ENCODE measurements at regions not wholly inside any gene's neighbourhood (a gene's known extent, or its start where the extent isn't known, plus 50 kb on each side); places are given as distances from the start of the nearest gene placed in this dataset.

- ChIA-PET POLR2A (no interaction called here), CTCF (interaction anchor here (0.9 kb wide), 1 partner anchor 180 kb away, joined by 3 read pairs; no protein-coding TSS in a partner anchor)
- no peak overlapping the region for H3K4me3 ChIP-seq (ENCODE audit: low read depth, low read length)
- no peaks in the 10 kb centered on the region for H3K4me1 ChIP-seq (ENCODE audit: control insufficient read depth, insufficient read depth, low read length)
- H3K27ac ChIP-seq (ENCODE audit: extremely low read depth, low read depth, low read length), result no peak overlapping the region
- H3K36me3 ChIP-seq (ENCODE audit: control insufficient read depth in 2 of 2, insufficient read depth in 1 of 2, low read length in 2 of 2), result no peaks in the 10 kb centered on the region
- no peaks in the 10 kb centered on the region for H3K9me3 ChIP-seq (ENCODE audit: control insufficient read depth, insufficient read depth, low read depth, low read length)
- TF ChIP-seq ZNF521 (tag by site-specific recombination; IDR thresholded peaks at IDR 0.05), result no peak
These were observed 77.2 kb downstream of the NEUROD6 start for GRCh38 chr7:31263338-31263737.

GRCh38 chr7:31261341-31261740 is 79.2 kb downstream of the NEUROD6 start:
- ChIA-PET CTCF (no interaction called here), POLR2A (no interaction called here)
- H3K36me3 ChIP-seq (ENCODE audit: control insufficient read depth in 2 of 2, insufficient read depth in 1 of 2, low read length in 2 of 2), result no peaks in the 10 kb centered on the region
- H3K27ac ChIP-seq (ENCODE audit: extremely low read depth, low read depth, low read length), result no peak overlapping the region
- no peak overlapping the region for H3K4me3 ChIP-seq (ENCODE audit: low read depth, low read length)
- H3K4me1 ChIP-seq (ENCODE audit: control insufficient read depth, insufficient read depth, low read length), result no peaks in the 10 kb centered on the region
- TF ChIP-seq ZNF37A (tag by site-specific recombination; IDR thresholded peaks at IDR 0.05), result no peak
- TF ChIP-seq ZBTB48 (tag by site-specific recombination; IDR thresholded peaks at IDR 0.05), result no peak
- TF ChIP-seq ZNF558 (tag by site-specific recombination; IDR thresholded peaks at IDR 0.05), result no peak
- peak; percentile 21; the same call in 1 of the 2 replicates for TF ChIP-seq ZBTB17 (tag by site-specific recombination; IDR thresholded peaks at IDR 0.05)
- TF ChIP-seq, protein P1, sequence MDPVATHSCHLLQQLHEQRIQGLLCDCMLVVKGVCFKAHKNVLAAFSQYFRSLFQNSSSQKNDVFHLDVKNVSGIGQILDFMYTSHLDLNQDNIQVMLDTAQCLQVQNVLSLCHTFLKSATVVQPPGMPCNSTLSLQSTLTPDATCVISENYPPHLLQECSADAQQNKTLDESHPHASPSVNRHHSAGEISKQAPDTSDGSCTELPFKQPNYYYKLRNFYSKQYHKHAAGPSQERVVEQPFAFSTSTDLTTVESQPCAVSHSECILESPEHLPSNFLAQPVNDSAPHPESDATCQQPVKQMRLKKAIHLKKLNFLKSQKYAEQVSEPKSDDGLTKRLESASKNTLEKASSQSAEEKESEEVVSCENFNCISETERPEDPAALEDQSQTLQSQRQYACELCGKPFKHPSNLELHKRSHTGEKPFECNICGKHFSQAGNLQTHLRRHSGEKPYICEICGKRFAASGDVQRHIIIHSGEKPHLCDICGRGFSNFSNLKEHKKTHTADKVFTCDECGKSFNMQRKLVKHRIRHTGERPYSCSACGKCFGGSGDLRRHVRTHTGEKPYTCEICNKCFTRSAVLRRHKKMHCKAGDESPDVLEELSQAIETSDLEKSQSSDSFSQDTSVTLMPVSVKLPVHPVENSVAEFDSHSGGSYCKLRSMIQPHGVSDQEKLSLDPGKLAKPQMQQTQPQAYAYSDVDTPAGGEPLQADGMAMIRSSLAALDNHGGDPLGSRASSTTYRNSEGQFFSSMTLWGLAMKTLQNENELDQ (tag by site-specific recombination; IDR thresholded peaks at IDR 0.05; ENCODE audit: low read depth), result no peak
- H3K9me3 ChIP-seq (ENCODE audit: control insufficient read depth, insufficient read depth, low read depth, low read length), result no peaks in the 10 kb centered on the region

DNA sequence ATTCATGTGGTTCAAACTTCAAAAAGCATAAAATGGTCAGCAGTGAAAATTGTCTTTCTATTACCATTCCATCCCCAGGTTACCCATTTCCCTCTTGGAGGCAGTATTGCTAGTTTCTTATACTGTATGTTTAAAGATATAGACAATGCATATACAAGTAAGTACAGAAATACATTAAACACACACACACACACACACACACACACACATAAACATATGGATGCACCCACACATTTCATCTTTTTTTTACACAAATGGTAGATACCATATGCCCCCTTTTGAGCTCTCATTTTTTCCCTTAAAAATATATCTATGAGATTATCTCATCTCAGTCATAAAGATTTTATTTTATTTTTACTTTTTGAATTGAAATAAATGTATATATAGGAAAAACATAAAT is 79.7 kb downstream of the NEUROD6 start:
- CTCF ChIA-PET, result no interaction called here
- POLR2A ChIA-PET, result no interaction called here

More for the DNA sequence above, 79.7 kb downstream of the NEUROD6 start:
- Histone ChIP-seq H3K36me3 (ENCODE audit: control insufficient read depth in 2 of 2, insufficient read depth in 1 of 2, low read length in 2 of 2) (no peaks in the 10 kb centered on the region), H3K4me3 (ENCODE audit: low read depth, low read length) (no peak overlapping the region), H3K4me1 (ENCODE audit: control insufficient read depth, insufficient read depth, low read length) (no peaks in the 10 kb centered on the region), H3K9me3 (ENCODE audit: control insufficient read depth, insufficient read depth, low read depth, low read length) (no peaks in the 10 kb centered on the region), H3K27ac (ENCODE audit: extremely low read depth, low read depth, low read length) (no peak overlapping the region)
- TF ChIP-seq ZNF621 (tag by site-specific recombination; IDR thresholded peaks at IDR 0.05) (no peak), ZNF350 (tag by site-specific recombination; IDR thresholded peaks at IDR 0.05) (no peak), ZNF623 (tag by site-specific recombination; IDR thresholded peaks at IDR 0.05) (no peak), ZNF600 (tag by site-specific recombination; IDR thresholded peaks at IDR 0.05) (no peak), GLI2 (tag by site-specific recombination; IDR thresholded peaks at IDR 0.05; ENCODE audit: borderline replicate concordance, low read depth) (no peak), ZNF292 (tag by site-specific recombination; IDR thresholded peaks at IDR 0.05; ENCODE audit: borderline replicate concordance, low read depth) (no peak), ZNF10 (tag by site-specific recombination; IDR thresholded peaks at IDR 0.05) (no peak), IKZF3 (tag by site-specific recombination; IDR thresholded peaks at IDR 0.05) (no peak), ZNF155 (tag by site-specific recombination; IDR thresholded peaks at IDR 0.05) (no peak), ZNF677 (tag by site-specific recombination; IDR thresholded peaks at IDR 0.05) (no peak), ZNF169 (tag by site-specific recombination; IDR thresholded peaks at IDR 0.05) (no peak), SETDB1 (IDR thresholded peaks at IDR 0.05; ENCODE audit: insufficient read length, low read length) (no peak), ZNF37A (tag by site-specific recombination; IDR thresholded peaks at IDR 0.05) (no peak), ZNF473 (tag by site-specific recombination; IDR thresholded peaks at IDR 0.05) (no peak), ZNF202 (tag by site-specific recombination; IDR thresholded peaks at IDR 0.05; ENCODE audit: borderline replicate concordance) (no peak)
- TF ChIP-seq, protein P2, sequence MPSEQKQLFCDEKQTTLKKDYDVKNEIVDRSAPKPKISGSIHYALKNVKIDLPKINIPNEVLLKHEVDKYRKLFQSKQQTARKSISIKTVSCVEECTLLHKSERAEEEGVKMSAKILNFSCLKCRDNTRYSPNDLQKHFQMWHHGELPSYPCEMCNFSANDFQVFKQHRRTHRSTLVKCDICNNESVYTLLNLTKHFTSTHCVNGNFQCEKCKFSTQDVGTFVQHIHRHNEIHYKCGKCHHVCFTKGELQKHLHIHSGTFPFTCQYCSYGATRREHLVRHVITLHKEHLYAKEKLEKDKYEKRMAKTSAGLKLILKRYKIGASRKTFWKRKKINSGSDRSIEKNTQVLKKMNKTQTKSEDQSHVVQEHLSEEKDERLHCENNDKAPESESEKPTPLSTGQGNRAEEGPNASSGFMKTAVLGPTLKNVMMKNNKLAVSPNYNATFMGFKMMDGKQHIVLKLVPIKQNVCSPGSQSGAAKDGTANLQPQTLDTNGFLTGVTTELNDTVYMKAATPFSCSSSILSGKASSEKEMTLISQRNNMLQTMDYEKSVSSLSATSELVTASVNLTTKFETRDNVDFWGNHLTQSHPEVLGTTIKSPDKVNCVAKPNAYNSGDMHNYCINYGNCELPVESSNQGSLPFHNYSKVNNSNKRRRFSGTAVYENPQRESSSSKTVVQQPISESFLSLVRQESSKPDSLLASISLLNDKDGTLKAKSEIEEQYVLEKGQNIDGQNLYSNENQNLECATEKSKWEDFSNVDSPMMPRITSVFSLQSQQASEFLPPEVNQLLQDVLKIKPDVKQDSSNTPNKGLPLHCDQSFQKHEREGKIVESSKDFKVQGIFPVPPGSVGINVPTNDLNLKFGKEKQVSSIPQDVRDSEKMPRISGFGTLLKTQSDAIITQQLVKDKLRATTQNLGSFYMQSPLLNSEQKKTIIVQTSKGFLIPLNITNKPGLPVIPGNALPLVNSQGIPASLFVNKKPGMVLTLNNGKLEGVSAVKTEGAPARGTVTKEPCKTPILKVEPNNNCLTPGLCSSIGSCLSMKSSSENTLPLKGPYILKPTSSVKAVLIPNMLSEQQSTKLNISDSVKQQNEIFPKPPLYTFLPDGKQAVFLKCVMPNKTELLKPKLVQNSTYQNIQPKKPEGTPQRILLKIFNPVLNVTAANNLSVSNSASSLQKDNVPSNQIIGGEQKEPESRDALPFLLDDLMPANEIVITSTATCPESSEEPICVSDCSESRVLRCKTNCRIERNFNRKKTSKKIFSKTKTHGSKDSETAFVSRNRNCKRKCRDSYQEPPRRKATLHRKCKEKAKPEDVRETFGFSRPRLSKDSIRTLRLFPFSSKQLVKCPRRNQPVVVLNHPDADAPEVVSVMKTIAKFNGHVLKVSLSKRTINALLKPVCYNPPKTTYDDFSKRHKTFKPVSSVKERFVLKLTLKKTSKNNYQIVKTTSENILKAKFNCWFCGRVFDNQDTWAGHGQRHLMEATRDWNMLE (tag by site-specific recombination; conservative IDR thresholded peaks at IDR 0.05; ENCODE audit: low read depth), result no peak
- TF ChIP-seq, protein P3, sequence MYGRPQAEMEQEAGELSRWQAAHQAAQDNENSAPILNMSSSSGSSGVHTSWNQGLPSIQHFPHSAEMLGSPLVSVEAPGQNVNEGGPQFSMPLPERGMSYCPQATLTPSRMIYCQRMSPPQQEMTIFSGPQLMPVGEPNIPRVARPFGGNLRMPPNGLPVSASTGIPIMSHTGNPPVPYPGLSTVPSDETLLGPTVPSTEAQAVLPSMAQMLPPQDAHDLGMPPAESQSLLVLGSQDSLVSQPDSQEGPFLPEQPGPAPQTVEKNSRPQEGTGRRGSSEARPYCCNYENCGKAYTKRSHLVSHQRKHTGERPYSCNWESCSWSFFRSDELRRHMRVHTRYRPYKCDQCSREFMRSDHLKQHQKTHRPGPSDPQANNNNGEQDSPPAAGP (tag by site-specific recombination; IDR thresholded peaks at IDR 0.05), result no peak
- TF ChIP-seq, protein P4, sequence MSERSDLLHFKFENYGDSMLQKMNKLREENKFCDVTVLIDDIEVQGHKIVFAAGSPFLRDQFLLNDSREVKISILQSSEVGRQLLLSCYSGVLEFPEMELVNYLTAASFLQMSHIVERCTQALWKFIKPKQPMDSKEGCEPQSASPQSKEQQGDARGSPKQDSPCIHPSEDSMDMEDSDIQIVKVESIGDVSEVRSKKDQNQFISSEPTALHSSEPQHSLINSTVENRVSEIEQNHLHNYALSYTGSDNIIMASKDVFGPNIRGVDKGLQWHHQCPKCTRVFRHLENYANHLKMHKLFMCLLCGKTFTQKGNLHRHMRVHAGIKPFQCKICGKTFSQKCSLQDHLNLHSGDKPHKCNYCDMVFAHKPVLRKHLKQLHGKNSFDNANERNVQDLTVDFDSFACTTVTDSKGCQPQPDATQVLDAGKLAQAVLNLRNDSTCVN (tag by site-specific recombination; optimal IDR thresholded peaks at IDR 0.05), result no peak
